Thyroid gland (tissue), 4 donors: ENCODE measurements at regions not wholly inside any gene's neighbourhood (a gene's known extent, or its start where the extent isn't known, plus 50 kb on each side); places are given as distances from the start of the nearest gene placed in this dataset.

Experiments used
- POLR2A ChIP-seq, 2 donors: fragments of 450-650 bp; IDR thresholded peaks; one replicate each; pipeline ENCODE4 v1.6.1; 2017; ENCODE audit warnings: antibody characterized with exemption in 2 of 2, mild to moderate bottlenecking in 2 of 2, moderate library complexity in 1 of 2
- TF ChIP-seq, protein P1 (sequence below), 6 experiments: fragments of 200-600 bp in 3 of 6; fragments of 450-650 bp in 3 of 6; sonication (generic) in 3 of 6; IDR thresholded peaks; one replicate each; pipeline ENCODE4 v1.5.1; 2016 to 2019; ENCODE audit warnings: antibody characterized with exemption in 6 of 6, mild to moderate bottlenecking in 2 of 6, inconsistent platforms in 1 of 6, moderate library complexity in 1 of 6

DNA sequence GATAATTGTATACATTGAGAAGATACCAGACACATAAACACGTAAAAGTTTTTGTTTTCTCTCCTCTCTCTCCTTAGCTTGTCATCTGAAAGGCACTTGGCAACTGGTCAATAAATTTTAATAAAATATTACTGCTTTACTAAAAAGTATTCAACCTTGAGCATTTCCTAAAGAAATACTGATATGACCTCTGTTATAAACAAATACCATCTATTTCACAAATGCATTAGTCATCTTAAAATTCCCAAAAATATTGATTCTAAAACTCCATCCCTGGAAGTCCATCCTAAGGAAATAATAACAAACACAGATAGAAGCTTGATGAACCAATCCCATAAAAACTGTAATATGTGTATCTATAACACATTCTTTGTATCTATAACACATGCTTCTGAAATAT lies 483.2 kb downstream of the TLR4 start:
- TF ChIP-seq, protein P1, sequence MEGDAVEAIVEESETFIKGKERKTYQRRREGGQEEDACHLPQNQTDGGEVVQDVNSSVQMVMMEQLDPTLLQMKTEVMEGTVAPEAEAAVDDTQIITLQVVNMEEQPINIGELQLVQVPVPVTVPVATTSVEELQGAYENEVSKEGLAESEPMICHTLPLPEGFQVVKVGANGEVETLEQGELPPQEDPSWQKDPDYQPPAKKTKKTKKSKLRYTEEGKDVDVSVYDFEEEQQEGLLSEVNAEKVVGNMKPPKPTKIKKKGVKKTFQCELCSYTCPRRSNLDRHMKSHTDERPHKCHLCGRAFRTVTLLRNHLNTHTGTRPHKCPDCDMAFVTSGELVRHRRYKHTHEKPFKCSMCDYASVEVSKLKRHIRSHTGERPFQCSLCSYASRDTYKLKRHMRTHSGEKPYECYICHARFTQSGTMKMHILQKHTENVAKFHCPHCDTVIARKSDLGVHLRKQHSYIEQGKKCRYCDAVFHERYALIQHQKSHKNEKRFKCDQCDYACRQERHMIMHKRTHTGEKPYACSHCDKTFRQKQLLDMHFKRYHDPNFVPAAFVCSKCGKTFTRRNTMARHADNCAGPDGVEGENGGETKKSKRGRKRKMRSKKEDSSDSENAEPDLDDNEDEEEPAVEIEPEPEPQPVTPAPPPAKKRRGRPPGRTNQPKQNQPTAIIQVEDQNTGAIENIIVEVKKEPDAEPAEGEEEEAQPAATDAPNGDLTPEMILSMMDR (IDR thresholded peaks at IDR 0.05): no peak
- TF ChIP-seq POLR2A (IDR thresholded peaks at IDR 0.05): no peak
